ENCODE measurements at regions not wholly inside any gene's neighbourhood (a gene's known extent, or its start where the extent isn't known, plus 50 kb on each side); places are given as distances from the start of the nearest gene placed in this dataset.

- 68 to 75% methylated on average over 3 of the region's 3 CpGs for WGBS, 2 donors
- DNase-seq (no peak), ATAC-seq (no peak)
- intact Hi-C loops (cut with DNase I), result no loop called here
- H3K36me3 ChIP-seq (replicated peaks in 1 of 2; ENCODE audit: insufficient read depth in 1 of 2, low read depth in 2 of 2), result no peaks in the 10 kb centered on the region
- H3K27ac ChIP-seq, result no peak overlapping the region
- H3K27me3 ChIP-seq, result no peaks in the 10 kb centered on the region
- no peaks in the 10 kb centered on the region for H3K4me1 ChIP-seq
- no peak overlapping the region for H3K4me3 ChIP-seq
- no peak for TF ChIP-seq POLR2A (IDR thresholded peaks at IDR 0.05)
- H3K9me3 ChIP-seq, result no peaks in the 10 kb centered on the region
Measured at GRCh38 chr1:57518496-57518895, 94.6 kb upstream of the DAB1 start.

- TF ChIP-seq CTCF (IDR thresholded peaks at IDR 0.05), result no peak
- TF ChIP-seq POLR2A (IDR thresholded peaks at IDR 0.05), result no peak
- H3K36me3 ChIP-seq (replicated peaks in 1 of 2; ENCODE audit: insufficient read depth in 1 of 2, low read depth in 2 of 2), result no peaks in the 10 kb centered on the region
- 52 to 56% methylated on average over 7 of the region's 7 CpGs for WGBS, 2 donors
- H3K27ac ChIP-seq, result no peak overlapping the region
- no peaks in the 10 kb centered on the region for H3K4me1 ChIP-seq
- no peak for DNase-seq
- intact Hi-C loops (cut with DNase I), result no loop called here
- H3K27me3 ChIP-seq, result no peaks in the 10 kb centered on the region
- no peak for ATAC-seq
- H3K9me3 ChIP-seq, result no peaks in the 10 kb centered on the region
- H3K4me3 ChIP-seq, result no peak overlapping the region
Measured at GRCh38 chr1:57517587-57518374, 93.9 kb upstream of the DAB1 start.

- DNase-seq, result no peak
- Histone ChIP-seq H3K27me3 (no peaks in the 10 kb centered on the region), H3K27ac (no peak overlapping the region), H3K36me3 (replicated peaks in 1 of 2; ENCODE audit: insufficient read depth in 1 of 2, low read depth in 2 of 2) (no peaks in the 10 kb centered on the region), H3K4me3 (no peak overlapping the region), H3K9me3 (no peaks in the 10 kb centered on the region), H3K4me1 (no peaks in the 10 kb centered on the region)
- no peak for ATAC-seq
- 11 to 22% methylated on average over 1 of the region's 1 CpG for WGBS, 2 donors
- intact Hi-C loops (cut with DNase I), result no loop called here
- no peak for TF ChIP-seq POLR2A (IDR thresholded peaks at IDR 0.05)
- TF ChIP-seq CTCF (IDR thresholded peaks at IDR 0.05), result no peak
Measured at GRCh38 chr1:57512386-57512785, 88.5 kb upstream of the DAB1 start.

- DNase-seq, result no peak
- intact Hi-C loops (cut with DNase I), result no loop called here
Measured at GRCh38 chr1:57506941-57507340, 83.1 kb upstream of the DAB1 start.

GRCh38 chr1:57503337-57503736, 79.5 kb upstream of the DAB1 start:
- ATAC-seq (no peak), DNase-seq (no peak)
- 74 to 82% methylated on average over 1 of the region's 1 CpG for WGBS, 2 donors
- Histone ChIP-seq H3K9me3 (no peaks in the 10 kb centered on the region), H3K36me3 (replicated peaks in 1 of 2; ENCODE audit: insufficient read depth in 1 of 2, low read depth in 2 of 2) (no peaks in the 10 kb centered on the region), H3K27ac (no peak overlapping the region), H3K4me3 (no peak overlapping the region), H3K27me3 (no peaks in the 10 kb centered on the region), H3K4me1 (no peaks in the 10 kb centered on the region)
- intact Hi-C loops (cut with DNase I), result no loop called here
- TF ChIP-seq CTCF (IDR thresholded peaks at IDR 0.05), result no peak
- TF ChIP-seq POLR2A (IDR thresholded peaks at IDR 0.05), result no peak

More at GRCh38 chr1:57506941-57507340, 83.1 kb upstream of the DAB1 start:
- no peak overlapping the region for H3K4me3 ChIP-seq
- no peaks in the 10 kb centered on the region for H3K36me3 ChIP-seq (replicated peaks in 1 of 2; ENCODE audit: insufficient read depth in 1 of 2, low read depth in 2 of 2)
- no peaks in the 10 kb centered on the region for H3K9me3 ChIP-seq
- no peak overlapping the region for H3K27ac ChIP-seq
- no peak for ATAC-seq
- TF ChIP-seq CTCF (IDR thresholded peaks at IDR 0.05), result no peak
- TF ChIP-seq POLR2A (IDR thresholded peaks at IDR 0.05), result no peak
- H3K27me3 ChIP-seq, result no peaks in the 10 kb centered on the region
- 66 to 69% methylated on average over 5 of the region's 5 CpGs for WGBS, 2 donors
- no peaks in the 10 kb centered on the region for H3K4me1 ChIP-seq

All from body of pancreas (tissue), 4 donors.